ENCODE measurements at regions not wholly inside any gene's neighbourhood (a gene's known extent, or its start where the extent isn't known, plus 50 kb on each side); places are given as distances from the start of the nearest gene placed in this dataset.

GRCh38 chr2:17276220-17276619 is 242.0 kb downstream of the RAD51AP2 start:
- TF ChIP-seq CTCF (IDR thresholded peaks at IDR 0.05) (no peak), POLR2A (IDR thresholded peaks at IDR 0.05) (no peak)

Data from testis (tissue), 2 donors.